SK-N-SH (cell line): ENCODE measurements at regions not wholly inside any gene's neighbourhood (a gene's known extent, or its start where the extent isn't known, plus 50 kb on each side); places are given as distances from the start of the nearest gene placed in this dataset.

Source experiments
- CTCF ChIA-PET: fragments of 300-600, 350-600 bp; formaldehyde crosslinking; extraction: SDS; loops from one replicate; lab custom pipeline; 2021; lab: Yijun Ruan, JAX
- POLR2A ChIA-PET: fragments of 350-600 bp; sonication (Branson Sonifier 250); formaldehyde crosslinking; extraction: SDS; loops from one replicate; lab custom pipeline; 2020; ENCODE audit warnings: antibody characterized with exemption, inconsistent platforms; lab: Yijun Ruan, JAX
- DNase-seq: peaks from one replicate; pipeline ENCODE4 v3.0.0; 2012
- H2AFZ ChIP-seq: fragments of 200-600 bp; sonication (generic); 2 replicates; pipeline ENCODE4 v1.8.1; 2016; ENCODE audit warnings: antibody characterized with exemption, mild to moderate bottlenecking, low read depth
- H3F3A ChIP-seq: fragments of 200-600 bp; sonication (generic); replicated peaks from 2 replicates; pipeline ENCODE3; 2016; ENCODE audit warnings: antibody characterized with exemption, mild to moderate bottlenecking; ENCODE audit not compliant: insufficient read depth
- H3K27ac ChIP-seq, 2 experiments: fragments of 200-500 bp in 1 of 2; fragments of 200-600 bp in 1 of 2; sonication (Bioruptor generic) in 1 of 2; sonication (generic), shearing (Covaris generic) in 1 of 2; 2 replicates each; pipeline versions ENCODE4 v1.5.1 to v1.6.1; 2014 to 2016; ENCODE audit warnings: low read depth in 2 of 2, inconsistent platforms in 1 of 2, low read length in 1 of 2, mild to moderate bottlenecking in 1 of 2, mixed read lengths in 1 of 2
- H3K27me3 ChIP-seq: fragments of 200-600 bp; sonication (generic), shearing (Covaris generic); 2 replicates; pipeline ENCODE4 v1.6.1; 2016; ENCODE audit warnings: mixed run types; ENCODE audit not compliant: insufficient read depth
- H3K36me3 ChIP-seq, 2 experiments: fragments of 200-500 bp in 1 of 2; fragments of 200-600 bp in 1 of 2; sonication (Bioruptor generic) in 1 of 2; sonication (generic) in 1 of 2; replicated peaks in 1 of 2; 2 replicates each; pipeline versions ENCODE3 to v1.5.1; 2014 to 2016; ENCODE audit warnings: low read length in 1 of 2, mild to moderate bottlenecking in 1 of 2; ENCODE audit not compliant: insufficient read depth in 2 of 2, control insufficient read depth in 1 of 2
- H3K4me1 ChIP-seq, 2 experiments: fragments of 200-500 bp in 1 of 2; fragments of 200-600 bp in 1 of 2; sonication (Bioruptor generic) in 1 of 2; sonication (generic), shearing (Covaris generic) in 1 of 2; 2 replicates each; pipeline versions ENCODE4 v1.5.1 to v1.6.1; 2014 to 2016; ENCODE audit warnings: low read depth in 1 of 2, low read length in 1 of 2, mixed run types in 1 of 2; ENCODE audit not compliant: insufficient read depth in 2 of 2, control insufficient read depth in 1 of 2
- H3K4me2 ChIP-seq: fragments of 200-600 bp; sonication (generic), shearing (Covaris generic); 2 replicates; pipeline ENCODE4 v1.6.1; 2017; ENCODE audit warnings: mixed run types
- H3K4me3 ChIP-seq, 2 experiments: fragments of 200-500 bp in 1 of 2; fragments of 200-600 bp in 1 of 2; sonication (Bioruptor generic) in 1 of 2; sonication (generic), shearing (Covaris generic) in 1 of 2; 2 replicates each; pipeline versions ENCODE4 v1.5.1 to v1.8.1; 2014 to 2016; ENCODE audit warnings: low read depth in 2 of 2, inconsistent platforms in 1 of 2, low read length in 1 of 2, mild to moderate bottlenecking in 1 of 2, mixed read lengths in 1 of 2, moderate library complexity in 1 of 2
- H3K79me2 ChIP-seq: fragments of 200-600 bp; sonication (generic); 2 replicates; pipeline ENCODE4 v1.8.1; 2017; ENCODE audit warnings: mild to moderate bottlenecking; ENCODE audit not compliant: insufficient read depth
- H3K9ac ChIP-seq: fragments of 200-600 bp; sonication (generic); 2 replicates; pipeline ENCODE4 v1.6.1; 2017; ENCODE audit warnings: mixed run types
- H3K9me2 ChIP-seq: fragments of 200-600 bp; sonication (generic); 2 replicates; pipeline ENCODE4 v1.6.1; 2017; ENCODE audit warnings: mixed run types
- H3K9me3 ChIP-seq: fragments of 200-600 bp; sonication (generic); 2 replicates; pipeline ENCODE4 v1.6.1; 2017; ENCODE audit warnings: mixed run types, mild to moderate bottlenecking, moderate library complexity
- H4K20me1 ChIP-seq: fragments of 200-600 bp; sonication (generic); 2 replicates; pipeline ENCODE4 v1.6.1; 2017; ENCODE audit warnings: mild to moderate bottlenecking, mixed run types; ENCODE audit not compliant: insufficient read depth
- CHD2 ChIP-seq: fragments of 150-350 bp; IDR thresholded peaks from 2 replicates; pipeline ENCODE4 v1.6.1; 2018; ENCODE audit warnings: low read length; ENCODE audit not compliant: partially characterized antibody
- ELF1 ChIP-seq: IDR thresholded peaks from 2 replicates; pipeline ENCODE4 v1.4.0; 2012
- EP300 ChIP-seq, 2 experiments: IDR thresholded peaks; 2 replicates each; pipeline versions ENCODE4 v1.4.0 to v1.6.1; 2012; ENCODE audit warnings: borderline replicate concordance in 1 of 2, low read depth in 1 of 2, low read length in 1 of 2
- EZH2phosphoT487 ChIP-seq: fragments of 200-600 bp; sonication (generic); IDR thresholded peaks from 2 replicates; pipeline ENCODE4 v1.6.1; 2017; ENCODE audit warnings: low read depth, mixed run types, mild to moderate bottlenecking, antibody characterized with exemption, moderate library complexity, borderline replicate concordance
- FOXJ3 ChIP-seq: sonication (generic); formaldehyde crosslinking; IDR thresholded peaks from 2 replicates; pipeline ENCODE4 v1.5.1; 2020; ENCODE audit warnings: mild to moderate bottlenecking, missing genetic modification reagents
- FOXM1 ChIP-seq: IDR thresholded peaks from 2 replicates; pipeline ENCODE4 v1.4.0; 2012; ENCODE audit warnings: low read depth, mild to moderate bottlenecking
- JUND ChIP-seq: IDR thresholded peaks from 2 replicates; pipeline ENCODE4 v1.4.0; 2012
- NFIC ChIP-seq: IDR thresholded peaks from 2 replicates; pipeline ENCODE4 v1.4.0; 2012; ENCODE audit warnings: borderline replicate concordance
- NRF1 ChIP-seq: IDR thresholded peaks from 2 replicates; pipeline ENCODE4 v1.6.1; 2012; ENCODE audit warnings: low read depth, mild to moderate bottlenecking, low read length
- POLR2AphosphoS5 ChIP-seq: IDR thresholded peaks from 2 replicates; pipeline ENCODE4 v1.6.1; 2012; ENCODE audit warnings: low read depth, low read length
- RAD21 ChIP-seq: IDR thresholded peaks from 2 replicates; pipeline ENCODE4 v1.6.1; 2012; ENCODE audit warnings: mild to moderate bottlenecking, low read length
- RCOR1 ChIP-seq: fragments of 150-350 bp; IDR thresholded peaks from 2 replicates; pipeline ENCODE4 v1.6.1; 2017; ENCODE audit warnings: antibody characterized with exemption, low read length
- RXRA ChIP-seq: IDR thresholded peaks from 2 replicates; pipeline ENCODE4 v1.4.0; 2012; ENCODE audit warnings: low read depth, mild to moderate bottlenecking, borderline replicate concordance
- TEAD4 ChIP-seq: IDR thresholded peaks from 2 replicates; pipeline ENCODE4 v1.4.0; 2012; ENCODE audit warnings: mild to moderate bottlenecking, borderline replicate concordance; ENCODE audit not compliant: insufficient read depth
- USF1 ChIP-seq: IDR thresholded peaks from 2 replicates; pipeline ENCODE4 v1.4.0; 2012; ENCODE audit warnings: low read depth, borderline replicate concordance
- YY1 ChIP-seq: IDR thresholded peaks from 2 replicates; pipeline ENCODE4 v1.4.0; 2012; ENCODE audit warnings: low read depth, mild to moderate bottlenecking
- WGBS: methylation state at CpG from one replicate; pipeline ENCODE4 v1.1.6; 2017; ENCODE audit warnings: low lambda C conversion rate; 5-methylcytosine and 5-hydroxymethylcytosine counted together
- TF ChIP-seq, protein P1 (sequence below): fragments of 150-350 bp; IDR thresholded peaks from 2 replicates; pipeline ENCODE4 v1.6.1; 2017; ENCODE audit warnings: antibody characterized with exemption, low read length, low read depth, borderline replicate concordance

DNA sequence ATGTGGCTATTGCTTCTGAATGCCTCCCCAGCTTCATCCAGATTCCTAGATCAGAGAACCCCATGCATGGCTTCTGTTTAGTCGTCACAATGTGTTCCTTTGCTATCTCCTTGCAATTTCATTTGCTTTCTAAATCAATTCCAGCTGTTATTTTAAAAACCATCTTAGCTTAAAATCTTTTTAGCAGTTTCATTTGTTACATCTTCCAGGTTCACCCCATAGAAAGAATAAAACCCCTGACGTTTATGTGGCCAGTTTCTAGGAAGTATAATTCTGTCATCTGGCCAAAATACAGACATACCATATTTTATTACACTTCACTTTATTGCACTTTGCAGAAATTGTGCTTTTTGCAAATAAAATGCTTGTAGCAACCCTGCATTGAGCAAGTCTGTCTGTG lies 278.4 kb downstream of the PTPRC start:
- Histone ChIP-seq H3K4me3 (no peak overlapping the region), H4K20me1 (no peaks in the 10 kb centered on the region), H3K9ac (no peak overlapping the region), H3K36me3 (peaks cover 0 to 37% of the 10 kb centered on the region in 2 experiments), H3K27ac (peak overlapping the region in 1 of 2 experiments; percentile 36; a peak in 1 of 4 replicates), H3K4me1 (peaks cover 10 to 17% of the 10 kb centered on the region in 2 experiments; a peak in 3 of 4 replicates), H3K79me2 (peaks cover 59% of the 10 kb centered on the region), H3F3A (peaks cover 10% of the 10 kb centered on the region), H3K27me3 (no peaks in the 10 kb centered on the region), H3K4me2 (no peak overlapping the region), H3K9me3 (no peaks in the 10 kb centered on the region), H2AFZ (no peak overlapping the region), H3K9me2 (no peaks in the 10 kb centered on the region)
- ChIA-PET CTCF (interaction anchor here (1.7 kb wide), 1 partner anchor 14 kb away, joined by 3 read pairs; no protein-coding TSS in a partner anchor), POLR2A (no interaction called here)
- TF ChIP-seq CHD2 (no peak), FOXM1 (no peak), USF1 (no peak), RAD21 (no peak), POLR2AphosphoS5 (no peak), NFIC (no peak), RCOR1 (no peak), EP300 (IDR thresholded peaks at IDR 0.05; ENCODE audit: borderline replicate concordance in 1 of 2, low read depth in 1 of 2, low read length in 1 of 2) (no peak), FOXJ3 (no peak), TEAD4 (no peak), ELF1 (no peak), JUND (no peak), NRF1 (no peak), YY1 (no peak)
- DNase-seq = no peak
- WGBS = 29% methylated on average over 2 of the region's 2 CpGs

- POLR2A ChIA-PET = no interaction called here
- Histone ChIP-seq H3K36me3 (peaks cover 0 to 38% of the 10 kb centered on the region in 2 experiments), H3K4me1 (peaks cover 5 to 7% of the 10 kb centered on the region in 2 experiments; a peak in 3 of 4 replicates), H3F3A (peaks cover 10% of the 10 kb centered on the region), H3K9me3 (no peaks in the 10 kb centered on the region), H3K4me2 (no peak overlapping the region), H3K27me3 (no peaks in the 10 kb centered on the region), H3K27ac (no peak overlapping the region), H3K9me2 (no peaks in the 10 kb centered on the region), H3K79me2 (peaks cover 64% of the 10 kb centered on the region), H3K9ac (no peak overlapping the region)
- no peak for DNase-seq
- CTCF ChIA-PET = interaction anchor here (1.7 kb wide), 1 partner anchor 16 kb away, joined by 3 read pairs; no protein-coding TSS in a partner anchor
- TF ChIP-seq POLR2AphosphoS5 (no peak), FOXM1 (no peak), RXRA (no peak), EZH2phosphoT487 (no peak)
- TF ChIP-seq, protein P1, sequence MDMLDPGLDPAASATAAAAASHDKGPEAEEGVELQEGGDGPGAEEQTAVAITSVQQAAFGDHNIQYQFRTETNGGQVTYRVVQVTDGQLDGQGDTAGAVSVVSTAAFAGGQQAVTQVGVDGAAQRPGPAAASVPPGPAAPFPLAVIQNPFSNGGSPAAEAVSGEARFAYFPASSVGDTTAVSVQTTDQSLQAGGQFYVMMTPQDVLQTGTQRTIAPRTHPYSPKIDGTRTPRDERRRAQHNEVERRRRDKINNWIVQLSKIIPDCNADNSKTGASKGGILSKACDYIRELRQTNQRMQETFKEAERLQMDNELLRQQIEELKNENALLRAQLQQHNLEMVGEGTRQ = no peak
- TF ChIP-seq, all 33 proteins: peak for 0
- 61% methylated on average over 5 of the region's 5 CpGs for WGBS
- no peaks in the 10 kb centered on the region for H4K20me1 ChIP-seq
- H3K4me3 ChIP-seq = no peak overlapping the region
- no peak overlapping the region for H2AFZ ChIP-seq
Measured at GRCh38 chr1:198918920-198919319, 280.1 kb downstream of the PTPRC start.
